Stimulated activated CD4-positive, alpha-beta T cell treated with anti-CD3 and anti-CD28 coated beads, TNF-alpha, amount 100 ng/mL, for 24 hours (primary cell): ENCODE measurements at regions not wholly inside any gene's neighbourhood (a gene's known extent, or its start where the extent isn't known, plus 50 kb on each side); places are given as distances from the start of the nearest gene placed in this dataset.

Experiments
- DNase-seq, 3 experiments: peaks; one replicate each; pipeline ENCODE4 v3.0.0-alpha.2; 2020; ENCODE audit warnings: low read depth in 3 of 3

- DNase-seq, result no peak
Measured at GRCh38 chr10:44056967-44057805, 327.7 kb downstream of the CXCL12 start.

GRCh38 chr10:44056206-44056605 is 328.7 kb downstream of the CXCL12 start:
- no peak for DNase-seq

- DNase-seq, result no peak
Measured at GRCh38 chr10:44054046-44054445, 330.9 kb downstream of the CXCL12 start.

GRCh38 chr10:44053391-44053790 is 331.5 kb downstream of the CXCL12 start:
- DNase-seq, result no peak

- no peak for DNase-seq
Measured at GRCh38 chr10:44051584-44052385, 333.1 kb downstream of the CXCL12 start.

- no peak for DNase-seq
Measured at GRCh38 chr10:44051091-44051490, 333.8 kb downstream of the CXCL12 start.

- no peak for DNase-seq
Measured at GRCh38 chr10:44049301-44050015, 335.4 kb downstream of the CXCL12 start.

- DNase-seq, result no peak
Measured at GRCh38 chr10:44047361-44047760, 337.5 kb downstream of the CXCL12 start.

GRCh38 chr10:44046605-44047004 is 338.3 kb downstream of the CXCL12 start:
- DNase-seq, result no peak

GRCh38 chr10:44045020-44045419 is 339.9 kb downstream of the CXCL12 start:
- DNase-seq, result no peak

- DNase-seq, result no peak
Measured at GRCh38 chr10:44044549-44044948, 340.3 kb downstream of the CXCL12 start.

GRCh38 chr10:44043646-44044375 is 341.1 kb downstream of the CXCL12 start:
- DNase-seq, result no peak

GRCh38 chr10:44042926-44043602 is 341.8 kb downstream of the CXCL12 start:
- no peak for DNase-seq

GRCh38 chr10:44042075-44042770 is 342.7 kb downstream of the CXCL12 start:
- DNase-seq, result no peak

GRCh38 chr10:44039599-44039998 is 345.3 kb downstream of the CXCL12 start:
- DNase-seq, result no peak

- DNase-seq, result no peak
Measured at GRCh38 chr10:44036425-44036824, 348.5 kb downstream of the CXCL12 start.

GRCh38 chr10:44035474-44036197 is 349.3 kb downstream of the CXCL12 start:
- DNase-seq, result no peak

- no peak for DNase-seq
Measured at GRCh38 chr10:44034946-44035345, 350.0 kb downstream of the CXCL12 start.

GRCh38 chr10:44033008-44033407 is 351.9 kb downstream of the CXCL12 start:
- DNase-seq, result no peak

GRCh38 chr10:44032216-44032615 is 352.7 kb downstream of the CXCL12 start:
- DNase-seq, result no peak
